ENCODE measurements at regions not wholly inside any gene's neighbourhood (a gene's known extent, or its start where the extent isn't known, plus 50 kb on each side); places are given as distances from the start of the nearest gene placed in this dataset.

DNA sequence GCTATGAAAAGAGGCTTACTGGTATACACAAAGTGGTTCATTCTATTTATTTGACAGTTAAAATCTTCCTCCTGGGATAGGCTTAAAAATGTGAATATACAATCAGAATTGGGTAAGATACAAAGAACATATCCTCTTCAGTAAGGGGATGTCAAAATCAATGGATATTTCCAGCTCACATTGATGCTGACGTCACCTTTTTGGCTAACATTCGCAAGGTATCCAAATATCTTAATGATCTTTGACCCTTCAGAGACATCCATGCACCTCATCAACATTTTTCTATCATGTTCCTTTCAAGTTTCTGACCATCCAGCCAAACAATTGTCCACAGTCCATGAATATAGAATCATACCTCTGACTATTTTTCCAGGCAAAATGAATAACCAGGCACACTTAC is 697.3 kb downstream of the NR2F2 start:
- Histone ChIP-seq H3K79me2 (ENCODE audit: insufficient read depth, low read length) (no peaks in the 10 kb centered on the region), H3K9ac (ENCODE audit: low read depth, low read length) (no peak overlapping the region), H3K36me3 (ENCODE audit: insufficient read depth, low read length) (no peaks in the 10 kb centered on the region), H2AFZ (ENCODE audit: low read depth, low read length) (no peak overlapping the region), H3K4me1 (ENCODE audit: insufficient read depth, low read length) (no peaks in the 10 kb centered on the region), H3K27ac (ENCODE audit: low read length) (no peak overlapping the region), H3K4me3 (ENCODE audit: low read depth in 1 of 2, low read length in 2 of 2) (no peak overlapping the region), H3K9me3 (ENCODE audit: insufficient read depth, low read length, severe bottlenecking) (no peaks in the 10 kb centered on the region), H3K27me3 (ENCODE audit: insufficient read depth, low read length, poor library complexity) (no peaks in the 10 kb centered on the region), H4K20me1 (ENCODE audit: insufficient read depth, low read length) (no peaks in the 10 kb centered on the region), H3K4me2 (ENCODE audit: insufficient read depth, low read length) (no peak overlapping the region)
- TF ChIP-seq EZH2 (IDR thresholded peaks at IDR 0.05; ENCODE audit: borderline replicate concordance, low read depth, low read length, severe bottlenecking) = no peak
- TF ChIP-seq, protein P1, sequence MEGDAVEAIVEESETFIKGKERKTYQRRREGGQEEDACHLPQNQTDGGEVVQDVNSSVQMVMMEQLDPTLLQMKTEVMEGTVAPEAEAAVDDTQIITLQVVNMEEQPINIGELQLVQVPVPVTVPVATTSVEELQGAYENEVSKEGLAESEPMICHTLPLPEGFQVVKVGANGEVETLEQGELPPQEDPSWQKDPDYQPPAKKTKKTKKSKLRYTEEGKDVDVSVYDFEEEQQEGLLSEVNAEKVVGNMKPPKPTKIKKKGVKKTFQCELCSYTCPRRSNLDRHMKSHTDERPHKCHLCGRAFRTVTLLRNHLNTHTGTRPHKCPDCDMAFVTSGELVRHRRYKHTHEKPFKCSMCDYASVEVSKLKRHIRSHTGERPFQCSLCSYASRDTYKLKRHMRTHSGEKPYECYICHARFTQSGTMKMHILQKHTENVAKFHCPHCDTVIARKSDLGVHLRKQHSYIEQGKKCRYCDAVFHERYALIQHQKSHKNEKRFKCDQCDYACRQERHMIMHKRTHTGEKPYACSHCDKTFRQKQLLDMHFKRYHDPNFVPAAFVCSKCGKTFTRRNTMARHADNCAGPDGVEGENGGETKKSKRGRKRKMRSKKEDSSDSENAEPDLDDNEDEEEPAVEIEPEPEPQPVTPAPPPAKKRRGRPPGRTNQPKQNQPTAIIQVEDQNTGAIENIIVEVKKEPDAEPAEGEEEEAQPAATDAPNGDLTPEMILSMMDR (IDR thresholded peaks at IDR 0.05; ENCODE audit: borderline replicate concordance, extremely low read depth, low read length, poor library complexity, severe bottlenecking) = no peak
- no peak for DNase-seq
- no peak for ATAC-seq (ENCODE audit: insufficient read depth, low read depth)

- no peaks in the 10 kb centered on the region for H3K36me3 ChIP-seq (ENCODE audit: insufficient read depth, low read length)
- no peaks in the 10 kb centered on the region for H3K4me1 ChIP-seq (ENCODE audit: insufficient read depth, low read length)
- no peaks in the 10 kb centered on the region for H3K27me3 ChIP-seq (ENCODE audit: insufficient read depth, low read length, poor library complexity)
- ATAC-seq (ENCODE audit: insufficient read depth, low read depth) (no peak), DNase-seq (no peak)
- no peak overlapping the region for H3K27ac ChIP-seq (ENCODE audit: low read length)
- H3K9ac ChIP-seq (ENCODE audit: low read depth, low read length) = no peak overlapping the region
- no peaks in the 10 kb centered on the region for H3K9me3 ChIP-seq (ENCODE audit: insufficient read depth, low read length, severe bottlenecking)
- TF ChIP-seq EZH2 (IDR thresholded peaks at IDR 0.05; ENCODE audit: borderline replicate concordance, low read depth, low read length, severe bottlenecking) = no peak
- TF ChIP-seq, protein P1 (IDR thresholded peaks at IDR 0.05; ENCODE audit: borderline replicate concordance, extremely low read depth, low read length, poor library complexity, severe bottlenecking) = no peak
- H2AFZ ChIP-seq (ENCODE audit: low read depth, low read length) = no peak overlapping the region
- H3K4me2 ChIP-seq (ENCODE audit: insufficient read depth, low read length) = no peak overlapping the region
- no peaks in the 10 kb centered on the region for H4K20me1 ChIP-seq (ENCODE audit: insufficient read depth, low read length)
- no peak overlapping the region for H3K4me3 ChIP-seq (ENCODE audit: low read depth in 1 of 2, low read length in 2 of 2)
- H3K79me2 ChIP-seq (ENCODE audit: insufficient read depth, low read length) = no peaks in the 10 kb centered on the region
Observed at GRCh38 chr15:97030251-97030650, 699.8 kb downstream of the NR2F2 start.

GRCh38 chr15:97036301-97036700 is 705.8 kb downstream of the NR2F2 start:
- Histone ChIP-seq H3K36me3 (ENCODE audit: insufficient read depth, low read length) (no peaks in the 10 kb centered on the region), H3K4me2 (ENCODE audit: insufficient read depth, low read length) (no peak overlapping the region), H3K27ac (ENCODE audit: low read length) (no peak overlapping the region), H3K4me1 (ENCODE audit: insufficient read depth, low read length) (no peaks in the 10 kb centered on the region), H3K27me3 (ENCODE audit: insufficient read depth, low read length, poor library complexity) (no peaks in the 10 kb centered on the region), H2AFZ (ENCODE audit: low read depth, low read length) (no peak overlapping the region), H3K9me3 (ENCODE audit: insufficient read depth, low read length, severe bottlenecking) (no peaks in the 10 kb centered on the region), H3K9ac (ENCODE audit: low read depth, low read length) (no peak overlapping the region), H3K79me2 (ENCODE audit: insufficient read depth, low read length) (no peaks in the 10 kb centered on the region), H3K4me3 (ENCODE audit: low read depth in 1 of 2, low read length in 2 of 2) (no peak overlapping the region), H4K20me1 (ENCODE audit: insufficient read depth, low read length) (no peaks in the 10 kb centered on the region)
- ATAC-seq (ENCODE audit: insufficient read depth, low read depth) (no peak), DNase-seq (no peak)
- TF ChIP-seq, protein P1 (IDR thresholded peaks at IDR 0.05; ENCODE audit: borderline replicate concordance, extremely low read depth, low read length, poor library complexity, severe bottlenecking) = no peak
- TF ChIP-seq EZH2 (IDR thresholded peaks at IDR 0.05; ENCODE audit: borderline replicate concordance, low read depth, low read length, severe bottlenecking) = no peak

DNA sequence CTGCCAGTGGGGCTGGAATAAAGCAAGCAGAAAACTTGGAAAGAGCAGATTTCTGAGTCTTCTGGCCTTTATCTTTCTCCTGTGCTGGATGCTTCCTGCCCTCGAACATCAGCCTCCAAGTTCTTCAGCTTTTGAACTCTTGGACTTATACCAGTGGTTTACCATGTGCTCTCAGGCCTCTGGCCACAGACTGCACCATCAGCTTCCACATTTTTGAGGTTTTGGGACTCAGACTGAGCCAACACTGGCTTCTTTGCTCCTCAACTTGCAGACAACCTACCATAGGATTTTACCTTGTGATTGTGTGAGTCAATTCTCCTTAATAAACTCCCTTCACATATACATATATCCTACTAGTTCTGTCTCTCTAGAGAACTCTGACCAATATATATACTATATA is 706.6 kb downstream of the NR2F2 start:
- ATAC-seq (ENCODE audit: insufficient read depth, low read depth) = no peak

More for the DNA sequence above, 706.6 kb downstream of the NR2F2 start:
- no peaks in the 10 kb centered on the region for H3K79me2 ChIP-seq (ENCODE audit: insufficient read depth, low read length)
- no peak overlapping the region for H2AFZ ChIP-seq (ENCODE audit: low read depth, low read length)
- no peaks in the 10 kb centered on the region for H3K9me3 ChIP-seq (ENCODE audit: insufficient read depth, low read length, severe bottlenecking)
- H3K27me3 ChIP-seq (ENCODE audit: insufficient read depth, low read length, poor library complexity) = no peaks in the 10 kb centered on the region
- TF ChIP-seq EZH2 (IDR thresholded peaks at IDR 0.05; ENCODE audit: borderline replicate concordance, low read depth, low read length, severe bottlenecking) = no peak
- TF ChIP-seq, protein P1 (IDR thresholded peaks at IDR 0.05; ENCODE audit: borderline replicate concordance, extremely low read depth, low read length, poor library complexity, severe bottlenecking) = no peak
- no peaks in the 10 kb centered on the region for H3K36me3 ChIP-seq (ENCODE audit: insufficient read depth, low read length)
- no peak for DNase-seq
- H4K20me1 ChIP-seq (ENCODE audit: insufficient read depth, low read length) = no peaks in the 10 kb centered on the region
- no peak overlapping the region for H3K27ac ChIP-seq (ENCODE audit: low read length)
- H3K4me1 ChIP-seq (ENCODE audit: insufficient read depth, low read length) = no peaks in the 10 kb centered on the region
- H3K4me2 ChIP-seq (ENCODE audit: insufficient read depth, low read length) = no peak overlapping the region
- H3K9ac ChIP-seq (ENCODE audit: low read depth, low read length) = no peak overlapping the region
- H3K4me3 ChIP-seq (ENCODE audit: low read depth in 1 of 2, low read length in 2 of 2) = no peak overlapping the region
